ENCODE measurements at regions not wholly inside any gene's neighbourhood (a gene's known extent, or its start where the extent isn't known, plus 50 kb on each side); places are given as distances from the start of the nearest gene placed in this dataset.

DNA sequence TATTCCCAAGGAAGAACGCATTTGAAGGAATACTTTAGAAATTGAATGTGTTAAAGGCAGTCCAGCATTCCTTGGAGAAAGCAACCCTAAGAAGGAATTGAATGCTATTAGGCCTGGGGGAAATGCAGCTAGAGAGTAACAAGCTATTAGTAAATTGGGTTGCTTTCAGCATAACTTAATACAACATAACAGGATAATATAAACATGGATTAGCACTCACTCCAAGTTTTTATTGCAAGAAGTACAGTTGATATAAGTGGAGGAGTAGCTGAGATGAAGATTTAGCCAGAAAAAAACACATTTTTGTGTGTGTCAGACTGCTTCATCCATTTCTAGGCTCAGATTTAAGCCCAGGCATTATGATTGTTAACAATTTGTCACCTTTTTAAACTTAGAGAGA, 314.6 kb downstream of the MEIS1 start:
- TF ChIP-seq EZH2phosphoT487 (IDR thresholded peaks at IDR 0.05; ENCODE audit: borderline replicate concordance, low read length): no peak
- TF ChIP-seq, protein P1, sequence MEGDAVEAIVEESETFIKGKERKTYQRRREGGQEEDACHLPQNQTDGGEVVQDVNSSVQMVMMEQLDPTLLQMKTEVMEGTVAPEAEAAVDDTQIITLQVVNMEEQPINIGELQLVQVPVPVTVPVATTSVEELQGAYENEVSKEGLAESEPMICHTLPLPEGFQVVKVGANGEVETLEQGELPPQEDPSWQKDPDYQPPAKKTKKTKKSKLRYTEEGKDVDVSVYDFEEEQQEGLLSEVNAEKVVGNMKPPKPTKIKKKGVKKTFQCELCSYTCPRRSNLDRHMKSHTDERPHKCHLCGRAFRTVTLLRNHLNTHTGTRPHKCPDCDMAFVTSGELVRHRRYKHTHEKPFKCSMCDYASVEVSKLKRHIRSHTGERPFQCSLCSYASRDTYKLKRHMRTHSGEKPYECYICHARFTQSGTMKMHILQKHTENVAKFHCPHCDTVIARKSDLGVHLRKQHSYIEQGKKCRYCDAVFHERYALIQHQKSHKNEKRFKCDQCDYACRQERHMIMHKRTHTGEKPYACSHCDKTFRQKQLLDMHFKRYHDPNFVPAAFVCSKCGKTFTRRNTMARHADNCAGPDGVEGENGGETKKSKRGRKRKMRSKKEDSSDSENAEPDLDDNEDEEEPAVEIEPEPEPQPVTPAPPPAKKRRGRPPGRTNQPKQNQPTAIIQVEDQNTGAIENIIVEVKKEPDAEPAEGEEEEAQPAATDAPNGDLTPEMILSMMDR (IDR thresholded peaks at IDR 0.05; ENCODE audit: low read depth, low read length, poor library complexity, severe bottlenecking): no peak
